GM12891 (cell line): ENCODE measurements at regions not wholly inside any gene's neighbourhood (a gene's known extent, or its start where the extent isn't known, plus 50 kb on each side); places are given as distances from the start of the nearest gene placed in this dataset.
"Not testable (repeated sequence)": the region's sequence is repeated elsewhere in the genome, so short reads cannot be mapped to it uniquely, and the experiment has no call there.

Source experiments
- POLR2A ChIP-seq: IDR thresholded peaks from 2 replicates; pipeline ENCODE4 v1.6.1; 2011; ENCODE audit warnings: low read depth, low read length, control low read depth
- POLR2AphosphoS5 ChIP-seq: IDR thresholded peaks from 2 replicates; pipeline ENCODE4 v1.6.1; 2011; ENCODE audit warnings: low read depth, low read length, control low read depth
- POU2F2 ChIP-seq: IDR thresholded peaks from 2 replicates; pipeline ENCODE4 v1.6.1; 2011; ENCODE audit warnings: low read depth, mild to moderate bottlenecking, control low read depth, low read length, moderate library complexity
- SPI1 ChIP-seq: IDR thresholded peaks from 2 replicates; pipeline ENCODE4 v1.6.1; 2011; ENCODE audit warnings: low read depth, low read length, control low read depth
- TAF1 ChIP-seq: IDR thresholded peaks from 2 replicates; pipeline ENCODE4 v1.6.1; 2011; ENCODE audit warnings: low read depth, low read length, control low read depth

GRCh38 chr15:20337238-20337637, 204.4 kb downstream of the GOLGA6L6 start:
- TF ChIP-seq POLR2A, TAF1, POLR2AphosphoS5, SPI1, POU2F2: not testable (repeated sequence)
